HEK293 (cell line): ENCODE measurements at regions not wholly inside any gene's neighbourhood (a gene's known extent, or its start where the extent isn't known, plus 50 kb on each side); places are given as distances from the start of the nearest gene placed in this dataset.

ENCODE experiments used
- CTCF ChIA-PET: fragments of 350-600 bp; formaldehyde crosslinking; extraction: SDS; loops from one replicate; lab custom pipeline; 2021; ENCODE audit warnings: antibody characterized with exemption; lab: Yijun Ruan, JAX
- POLR2A ChIA-PET: fragments of 300-600 bp; formaldehyde crosslinking; extraction: SDS; loops from one replicate; lab custom pipeline; 2020; ENCODE audit warnings: antibody characterized with exemption, inconsistent platforms; lab: Yijun Ruan, JAX
- H3K27ac ChIP-seq: fragments of 200-500 bp; sonication (Bioruptor generic); 2 replicates; pipeline ENCODE4 v1.5.1; 2014; ENCODE audit warnings: low read depth, low read length, control low read depth, inconsistent platforms; ENCODE audit errors: extremely low read depth
- H3K36me3 ChIP-seq, 2 experiments: fragments of 200-500 bp in 1 of 2; sonication (Bioruptor generic) in 1 of 2; 1 replicate in 1 of 2; 2 replicates in 1 of 2; pipeline ENCODE4 v1.5.1; 2014 to 2017; ENCODE audit warnings: inconsistent platforms in 2 of 2, low read length in 2 of 2; ENCODE audit not compliant: control insufficient read depth in 2 of 2, insufficient read depth in 1 of 2
- H3K4me1 ChIP-seq: fragments of 200-500 bp; sonication (Bioruptor generic); 2 replicates; pipeline ENCODE4 v1.5.1; 2014; ENCODE audit warnings: mild to moderate bottlenecking, low read length, inconsistent platforms; ENCODE audit not compliant: control insufficient read depth, insufficient read depth
- H3K4me3 ChIP-seq: 2 replicates; pipeline ENCODE4 v1.5.1; 2011; ENCODE audit warnings: low read depth, mild to moderate bottlenecking, control low read depth, low read length, moderate library complexity
- H3K9me3 ChIP-seq: fragments of 200-500 bp; sonication (Bioruptor generic); 2 replicates; pipeline ENCODE4 v1.5.1; 2014; ENCODE audit warnings: low read depth, low read length, inconsistent platforms; ENCODE audit not compliant: control insufficient read depth, insufficient read depth
- BCL11A ChIP-seq: fragments of 450-650 bp; formaldehyde crosslinking; IDR thresholded peaks from 2 replicates; pipeline ENCODE4 v1.5.1; 2016; ENCODE audit warnings: low read depth, missing biosample characterization, missing genetic modification characterization
- ELK4 ChIP-seq: IDR thresholded peaks from 2 replicates; pipeline ENCODE4 v1.6.1; 2011; ENCODE audit warnings: mild to moderate bottlenecking, low read depth, low read length, borderline replicate concordance
- GFI1B ChIP-seq: fragments of 450-650 bp; formaldehyde crosslinking; IDR thresholded peaks from 2 replicates; pipeline ENCODE4 v1.5.1; 2016; ENCODE audit warnings: missing biosample characterization, missing genetic modification characterization
- KLF7 ChIP-seq: fragments of 450-650 bp; formaldehyde crosslinking; IDR thresholded peaks from 2 replicates; pipeline ENCODE4 v1.5.1; 2016; ENCODE audit warnings: missing biosample characterization, missing genetic modification characterization, borderline replicate concordance
- MEIS1 ChIP-seq: sonication (generic); formaldehyde crosslinking; IDR thresholded peaks from 2 replicates; pipeline ENCODE4 v1.8.1; 2022; ENCODE audit warnings: missing genetic modification reagents, mild to moderate bottlenecking, borderline replicate concordance
- OVOL3 ChIP-seq: fragments of 450-650 bp; formaldehyde crosslinking; IDR thresholded peaks from 2 replicates; pipeline ENCODE4 v1.5.1; 2016; ENCODE audit warnings: missing biosample characterization, missing genetic modification characterization
- RBAK ChIP-seq: fragments of 450-650 bp; formaldehyde crosslinking; IDR thresholded peaks from 2 replicates; pipeline ENCODE4 v1.5.1; 2016; ENCODE audit warnings: missing biosample characterization, missing genetic modification characterization
- ZBTB10 ChIP-seq: fragments of 450-650 bp; formaldehyde crosslinking; IDR thresholded peaks from 2 replicates; pipeline ENCODE4 v1.5.1; 2016; ENCODE audit warnings: missing biosample characterization, missing genetic modification characterization
- ZFHX2 ChIP-seq: fragments of 450-650 bp; formaldehyde crosslinking; conservative IDR thresholded peaks from 2 replicates; pipeline ENCODE4 v1.5.1; 2016; ENCODE audit warnings: missing biosample characterization, missing genetic modification characterization
- ZNF169 ChIP-seq: fragments of 450-650 bp; formaldehyde crosslinking; IDR thresholded peaks from 2 replicates; pipeline ENCODE4 v1.5.1; 2016; ENCODE audit warnings: missing biosample characterization, missing genetic modification characterization
- ZNF274 ChIP-seq, 2 experiments: fragments of 200-500 bp in 1 of 2; fragments of 450-650 bp in 1 of 2; sonication (Bioruptor generic) in 1 of 2; formaldehyde crosslinking in 1 of 2; IDR thresholded peaks; 2 replicates each; pipeline versions ENCODE4 v1.5.1 to v1.6.1; 2014 to 2016; ENCODE audit warnings: borderline replicate concordance in 1 of 2, inconsistent platforms in 1 of 2, low read length in 1 of 2, missing biosample characterization in 1 of 2, missing genetic modification characterization in 1 of 2
- ZNF423 ChIP-seq: fragments of 450-650 bp; formaldehyde crosslinking; IDR thresholded peaks from 2 replicates; pipeline ENCODE4 v1.5.1; 2016; ENCODE audit warnings: missing biosample characterization, missing genetic modification characterization
- ZNF518A ChIP-seq: fragments of 450-650 bp; formaldehyde crosslinking; conservative IDR thresholded peaks from 2 replicates; pipeline ENCODE4 v1.5.1; 2016; ENCODE audit warnings: low read depth, missing biosample characterization, missing genetic modification characterization
- ZNF544 ChIP-seq: fragments of 450-650 bp; formaldehyde crosslinking; IDR thresholded peaks from 2 replicates; pipeline ENCODE4 v1.5.0; 2017; ENCODE audit warnings: missing biosample characterization, missing genetic modification characterization
- ZNF843 ChIP-seq: fragments of 450-650 bp; formaldehyde crosslinking; IDR thresholded peaks from 2 replicates; pipeline ENCODE4 v1.5.1; 2016; ENCODE audit warnings: missing biosample characterization, missing genetic modification characterization
- TF ChIP-seq, protein P1 (sequence below): fragments of 450-650 bp; formaldehyde crosslinking; IDR thresholded peaks from 2 replicates; pipeline ENCODE4 v1.5.1; 2017; ENCODE audit warnings: missing biosample characterization, missing genetic modification characterization

DNA sequence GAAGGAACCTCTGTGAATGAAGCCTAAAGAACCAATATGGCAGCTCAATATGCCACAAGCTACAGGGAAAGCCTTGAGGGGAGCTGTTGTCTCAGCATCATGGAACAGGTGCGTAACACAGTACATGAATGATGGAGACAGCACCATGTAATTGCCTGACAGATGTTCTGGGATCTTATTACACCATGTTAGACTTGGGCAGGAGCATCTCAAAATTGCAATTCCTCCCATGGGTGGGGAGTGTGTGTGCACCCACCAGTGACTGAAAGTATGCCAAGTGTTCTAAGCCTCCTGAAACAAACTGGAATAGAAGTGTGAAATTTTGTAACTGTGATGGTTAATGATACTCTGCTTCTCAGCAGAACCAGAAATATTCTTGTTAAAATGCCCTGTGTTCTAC lies 151.0 kb upstream of the SRRM4 start:
- Histone ChIP-seq H3K4me3 (no peak overlapping the region), H3K9me3 (no peaks in the 10 kb centered on the region), H3K4me1 (no peaks in the 10 kb centered on the region), H3K27ac (no peak overlapping the region), H3K36me3 (no peaks in the 10 kb centered on the region)
- CTCF ChIA-PET = no interaction called here
- no peak for TF ChIP-seq KLF7 (tag by site-specific recombination)
- TF ChIP-seq ZNF274 (IDR thresholded peaks at IDR 0.05; ENCODE audit: low read length) = no peak
- no peak for TF ChIP-seq ZNF274 (tag by site-specific recombination; IDR thresholded peaks at IDR 0.05; ENCODE audit: borderline replicate concordance)
- no peak for TF ChIP-seq ZNF169
- TF ChIP-seq ZBTB10 = no peak
- no peak for TF ChIP-seq OVOL3 (tag by site-specific recombination)
- no peak for TF ChIP-seq BCL11A (tag by site-specific recombination)
- TF ChIP-seq ELK4 = no peak
- no peak for TF ChIP-seq ZFHX2
- TF ChIP-seq ZNF544 = no peak
- no peak for TF ChIP-seq ZNF518A (tag by site-specific recombination)
- TF ChIP-seq ZNF423 (tag by site-specific recombination) = no peak
- TF ChIP-seq, protein P1, sequence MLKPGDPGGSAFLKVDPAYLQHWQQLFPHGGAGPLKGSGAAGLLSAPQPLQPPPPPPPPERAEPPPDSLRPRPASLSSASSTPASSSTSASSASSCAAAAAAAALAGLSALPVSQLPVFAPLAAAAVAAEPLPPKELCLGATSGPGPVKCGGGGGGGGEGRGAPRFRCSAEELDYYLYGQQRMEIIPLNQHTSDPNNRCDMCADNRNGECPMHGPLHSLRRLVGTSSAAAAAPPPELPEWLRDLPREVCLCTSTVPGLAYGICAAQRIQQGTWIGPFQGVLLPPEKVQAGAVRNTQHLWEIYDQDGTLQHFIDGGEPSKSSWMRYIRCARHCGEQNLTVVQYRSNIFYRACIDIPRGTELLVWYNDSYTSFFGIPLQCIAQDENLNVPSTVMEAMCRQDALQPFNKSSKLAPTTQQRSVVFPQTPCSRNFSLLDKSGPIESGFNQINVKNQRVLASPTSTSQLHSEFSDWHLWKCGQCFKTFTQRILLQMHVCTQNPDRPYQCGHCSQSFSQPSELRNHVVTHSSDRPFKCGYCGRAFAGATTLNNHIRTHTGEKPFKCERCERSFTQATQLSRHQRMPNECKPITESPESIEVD (tag by site-specific recombination) = no peak
- no peak for TF ChIP-seq ZNF843 (tag by site-specific recombination)
- TF ChIP-seq RBAK (tag by site-specific recombination) = no peak
- TF ChIP-seq MEIS1 (CRISPR knock-in tag) = no peak
- TF ChIP-seq GFI1B = no peak
- TF ChIP-seq, all 188 proteins: peak for 0
- POLR2A ChIA-PET = no interaction called here
